BE2C (cell line): ENCODE measurements at regions not wholly inside any gene's neighbourhood (a gene's known extent, or its start where the extent isn't known, plus 50 kb on each side); places are given as distances from the start of the nearest gene placed in this dataset.

Experiments
- DNase-seq: peaks from one replicate; pipeline ENCODE4 v3.0.0-alpha.2; 2020
- H3K27me3 ChIP-seq: fragments of 250-450 bp; sonication (Bioruptor Pico); 2 replicates; pipeline ENCODE4 v1.5.1; 2020; ENCODE audit warnings: mild to moderate bottlenecking
- H3K36me3 ChIP-seq: fragments of 250-450 bp; sonication (Bioruptor Pico); 2 replicates; pipeline ENCODE4 v1.5.1; 2020; ENCODE audit warnings: mild to moderate bottlenecking
- H3K4me1 ChIP-seq: fragments of 250-450 bp; sonication (Bioruptor Pico); 2 replicates; pipeline ENCODE4 v1.5.1; 2020
- H3K4me3 ChIP-seq: 2 replicates; pipeline ENCODE4 v1.5.1; 2011; ENCODE audit warnings: low read depth, low read length
- H3K9me3 ChIP-seq: fragments of 250-450 bp; sonication (Bioruptor Pico); 2 replicates; pipeline ENCODE4 v1.5.1; 2020
- TF ChIP-seq, protein P1 (sequence below): IDR thresholded peaks from 2 replicates; pipeline ENCODE4 v1.5.1; 2012; ENCODE audit warnings: mild to moderate bottlenecking, low read depth, low read length

DNA sequence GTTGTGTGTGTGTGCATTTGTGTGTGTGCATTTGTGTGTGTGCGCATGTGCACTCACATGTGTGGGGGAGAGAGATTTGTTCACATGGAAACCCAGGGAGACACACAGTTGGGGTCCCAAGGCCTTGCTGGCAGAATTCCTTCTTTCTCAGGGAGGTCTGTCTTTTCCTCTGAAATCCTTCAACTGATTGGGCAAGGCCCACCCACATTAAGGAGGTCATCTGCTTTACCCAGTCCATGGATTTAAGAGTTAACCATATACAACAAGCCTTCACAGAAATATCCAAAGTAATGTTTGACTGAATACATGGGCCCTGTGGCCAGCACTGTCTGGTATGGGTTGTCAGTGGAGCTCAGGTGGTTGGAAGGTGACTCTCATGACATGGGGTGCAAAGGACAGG is 641.4 kb downstream of the BRD1 start:
- no peak for DNase-seq
- Histone ChIP-seq H3K4me1 (no peaks in the 10 kb centered on the region), H3K9me3 (peaks cover 5% of the 10 kb centered on the region; the same call in 1 of the 2 replicates), H3K27me3 (no peaks in the 10 kb centered on the region), H3K4me3 (no peak overlapping the region), H3K36me3 (no peaks in the 10 kb centered on the region)
- TF ChIP-seq, protein P1, sequence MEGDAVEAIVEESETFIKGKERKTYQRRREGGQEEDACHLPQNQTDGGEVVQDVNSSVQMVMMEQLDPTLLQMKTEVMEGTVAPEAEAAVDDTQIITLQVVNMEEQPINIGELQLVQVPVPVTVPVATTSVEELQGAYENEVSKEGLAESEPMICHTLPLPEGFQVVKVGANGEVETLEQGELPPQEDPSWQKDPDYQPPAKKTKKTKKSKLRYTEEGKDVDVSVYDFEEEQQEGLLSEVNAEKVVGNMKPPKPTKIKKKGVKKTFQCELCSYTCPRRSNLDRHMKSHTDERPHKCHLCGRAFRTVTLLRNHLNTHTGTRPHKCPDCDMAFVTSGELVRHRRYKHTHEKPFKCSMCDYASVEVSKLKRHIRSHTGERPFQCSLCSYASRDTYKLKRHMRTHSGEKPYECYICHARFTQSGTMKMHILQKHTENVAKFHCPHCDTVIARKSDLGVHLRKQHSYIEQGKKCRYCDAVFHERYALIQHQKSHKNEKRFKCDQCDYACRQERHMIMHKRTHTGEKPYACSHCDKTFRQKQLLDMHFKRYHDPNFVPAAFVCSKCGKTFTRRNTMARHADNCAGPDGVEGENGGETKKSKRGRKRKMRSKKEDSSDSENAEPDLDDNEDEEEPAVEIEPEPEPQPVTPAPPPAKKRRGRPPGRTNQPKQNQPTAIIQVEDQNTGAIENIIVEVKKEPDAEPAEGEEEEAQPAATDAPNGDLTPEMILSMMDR, result no peak

DNA sequence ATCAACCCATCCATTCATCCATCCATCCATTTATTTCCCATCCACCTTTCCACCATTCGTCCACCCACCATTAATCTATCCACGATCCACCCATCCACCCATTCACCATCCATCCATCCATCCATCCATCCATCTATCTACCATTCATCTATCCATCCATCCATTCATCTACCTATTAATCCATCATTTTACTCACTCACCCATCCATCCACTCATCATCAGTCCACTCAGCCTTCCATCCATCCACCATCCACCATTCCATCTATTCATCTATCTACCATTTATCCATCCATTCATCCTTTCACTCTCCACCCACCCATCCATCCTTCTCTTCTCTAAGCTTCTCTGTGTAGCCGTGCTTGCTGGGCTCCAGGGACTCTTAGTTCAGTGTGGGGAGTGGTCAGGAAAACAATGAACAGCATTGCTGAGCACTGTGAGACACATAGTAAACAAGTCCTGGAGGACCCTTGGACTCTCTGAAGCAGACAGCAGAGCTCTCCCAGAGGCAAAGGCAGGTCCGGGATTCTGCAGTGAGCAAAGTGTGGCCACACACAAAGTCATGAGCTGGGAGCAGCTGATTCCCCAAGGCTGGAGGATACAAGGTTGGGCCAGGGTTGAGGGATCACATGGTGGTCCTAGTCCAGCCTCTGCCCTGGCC is 642.2 kb downstream of the BRD1 start:
- TF ChIP-seq, protein P1, result no peak
- H3K4me1 ChIP-seq, result no peaks in the 10 kb centered on the region
- peaks cover 5% of the 10 kb centered on the region; the same call in 1 of the 2 replicates for H3K9me3 ChIP-seq
- H3K27me3 ChIP-seq, result no peaks in the 10 kb centered on the region
- no peaks in the 10 kb centered on the region for H3K36me3 ChIP-seq
- H3K4me3 ChIP-seq, result no peak overlapping the region
- no peak for DNase-seq

DNA sequence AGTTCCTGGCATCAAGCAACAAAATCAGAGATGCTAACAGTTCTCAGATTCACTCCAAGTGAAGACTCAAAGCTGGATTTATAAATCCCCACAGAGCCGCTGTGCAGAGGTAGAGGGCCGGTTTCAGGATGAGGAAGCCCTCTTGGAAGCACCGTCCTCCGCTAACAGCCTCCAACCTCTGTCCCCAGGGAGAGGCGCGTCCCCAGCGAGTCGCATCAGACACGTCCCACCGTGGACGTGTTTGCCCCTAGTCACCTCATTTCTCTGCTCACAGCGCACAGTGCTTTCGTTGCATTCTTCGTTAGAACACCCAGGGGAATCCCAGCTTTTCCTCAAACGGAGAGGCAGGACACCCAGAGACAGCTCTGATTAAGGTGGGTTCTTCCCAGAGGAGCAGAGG is 642.9 kb downstream of the BRD1 start:
- Histone ChIP-seq H3K4me1 (no peaks in the 10 kb centered on the region), H3K27me3 (no peaks in the 10 kb centered on the region), H3K9me3 (peaks cover 5% of the 10 kb centered on the region; the same call in 1 of the 2 replicates), H3K36me3 (no peaks in the 10 kb centered on the region), H3K4me3 (no peak overlapping the region)
- DNase-seq, result no peak
- TF ChIP-seq, protein P1, result no peak

DNA sequence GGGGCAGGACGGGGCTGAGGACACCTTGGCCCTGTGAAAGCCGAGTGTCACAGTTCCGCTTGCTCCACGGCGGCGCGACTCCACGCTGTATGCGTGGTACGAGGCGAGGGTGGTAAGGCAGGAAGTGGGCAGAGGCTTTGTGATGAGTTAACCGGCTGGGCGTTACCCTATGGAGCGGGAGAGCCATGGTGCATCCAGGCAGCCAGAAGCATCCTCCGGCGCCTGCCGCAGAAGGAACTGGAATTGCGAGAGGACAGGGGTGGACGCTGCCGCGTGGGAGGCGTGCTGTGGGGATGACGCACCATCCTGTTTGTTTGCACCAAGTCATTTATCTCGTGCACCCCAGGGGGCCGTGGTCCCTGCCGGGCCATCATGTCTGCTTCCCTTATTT is 643.9 kb downstream of the BRD1 start:
- DNase-seq, result no peak
- Histone ChIP-seq H3K27me3 (no peaks in the 10 kb centered on the region), H3K4me1 (no peaks in the 10 kb centered on the region), H3K36me3 (no peaks in the 10 kb centered on the region), H3K9me3 (peaks cover 5% of the 10 kb centered on the region; the same call in 1 of the 2 replicates), H3K4me3 (no peak overlapping the region)
- TF ChIP-seq, protein P1, result no peak

DNA sequence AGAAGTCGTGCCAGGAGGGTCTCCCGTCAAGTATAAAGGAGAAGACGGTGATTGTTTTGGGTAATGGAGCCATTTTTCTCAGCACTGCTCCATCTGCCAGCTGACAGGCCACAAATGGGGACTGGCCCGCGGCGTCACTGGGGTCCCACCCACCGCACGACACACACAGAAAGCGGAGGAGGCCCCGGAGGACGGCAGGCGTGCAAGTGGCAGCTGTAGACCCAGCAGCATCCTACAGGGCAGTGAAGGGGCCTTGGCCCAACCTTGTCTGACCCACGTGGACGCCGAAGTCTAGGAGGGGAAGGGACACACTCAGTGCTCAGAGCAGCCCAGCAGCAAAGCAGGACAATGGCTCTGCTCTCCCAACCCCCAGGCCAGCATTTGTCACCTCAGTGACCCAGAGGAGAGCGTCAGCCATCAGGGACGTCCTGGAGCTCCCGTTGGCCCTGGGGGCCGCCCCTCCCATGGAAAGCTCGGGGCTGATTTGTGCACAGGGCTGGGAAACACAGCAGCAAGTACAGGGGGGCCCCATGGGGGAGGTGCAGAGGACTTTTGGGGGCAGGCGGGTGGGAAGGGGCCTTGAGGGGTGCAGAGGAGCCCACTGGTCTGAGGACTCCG is 644.4 kb downstream of the BRD1 start:
- H3K9me3 ChIP-seq, result peaks cover 5% of the 10 kb centered on the region; the same call in 1 of the 2 replicates
- TF ChIP-seq, protein P1, result no peak
- H3K36me3 ChIP-seq, result no peaks in the 10 kb centered on the region
- no peak for DNase-seq
- no peaks in the 10 kb centered on the region for H3K4me1 ChIP-seq
- no peaks in the 10 kb centered on the region for H3K27me3 ChIP-seq
- no peak overlapping the region for H3K4me3 ChIP-seq

DNA sequence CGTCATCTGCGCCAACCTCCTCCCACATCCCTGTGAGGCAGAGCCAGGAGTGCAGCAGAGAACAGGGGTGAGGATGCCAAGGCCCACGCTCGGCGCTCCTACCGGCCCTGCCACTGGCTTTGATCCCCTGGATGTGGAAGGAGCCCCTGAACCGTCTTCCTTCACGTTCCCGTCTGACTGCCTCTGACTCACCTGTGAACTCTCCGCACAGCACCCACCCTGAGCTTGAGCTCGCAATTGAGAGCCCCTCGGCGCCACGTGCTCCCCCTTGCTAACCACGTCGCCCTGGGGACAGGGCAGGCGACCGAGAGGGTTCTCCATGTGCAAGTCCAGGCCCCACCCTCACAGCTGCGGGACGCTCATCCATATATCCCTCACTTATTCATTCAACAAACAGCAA is 645.3 kb downstream of the BRD1 start:
- TF ChIP-seq, protein P1, result no peak
- Histone ChIP-seq H3K27me3 (no peaks in the 10 kb centered on the region), H3K4me3 (no peak overlapping the region), H3K4me1 (no peaks in the 10 kb centered on the region), H3K36me3 (no peaks in the 10 kb centered on the region), H3K9me3 (peaks cover 5% of the 10 kb centered on the region; the same call in 1 of the 2 replicates)
- DNase-seq, result no peak
